Caco-2 (cell line): ENCODE measurements at regions not wholly inside any gene's neighbourhood (a gene's known extent, or its start where the extent isn't known, plus 50 kb on each side); places are given as distances from the start of the nearest gene placed in this dataset.

Experiments used
- BruUV-seq: library from RNA; stranded (reverse); fragments of 400-500 nt; replicated peaks from 2 replicates; lab custom pipeline; 2021; lab: Mats Ljungman, UMichigan
- CTCF ChIA-PET: fragments of 300-600 bp; sonication (Branson Sonifier 250); formaldehyde crosslinking; loops from one replicate; lab custom pipeline; 2022; ENCODE audit warnings: antibody characterized with exemption; lab: Charles Lee
- POLR2A ChIA-PET: fragments of 300-600 bp; sonication (Branson Sonifier 250); formaldehyde crosslinking; loops from one replicate; lab custom pipeline; 2022; ENCODE audit warnings: antibody characterized with exemption; lab: Charles Lee
- DNase-seq, 2 experiments: peaks; one replicate each; pipeline versions ENCODE4 v3.0.0 to v3.0.0-alpha.2; 2020 to 2022
- H3K27me3 ChIP-seq: replicated peaks from 2 replicates; pipeline ENCODE4 v1.6.0; 2011; ENCODE audit warnings: low read length; ENCODE audit not compliant: control insufficient read depth, insufficient read depth
- H3K36me3 ChIP-seq: 2 replicates; pipeline ENCODE4 v1.5.1; 2011; ENCODE audit warnings: low read length; ENCODE audit not compliant: control insufficient read depth, insufficient read depth
- H3K4me1 ChIP-seq: fragments of 250-450 bp; sonication (Bioruptor Pico); 2 replicates; pipeline ENCODE4 v1.5.1; 2020; ENCODE audit warnings: mild to moderate bottlenecking
- H3K4me3 ChIP-seq: 2 replicates; pipeline ENCODE4 v1.5.1; 2011; ENCODE audit warnings: low read depth, mild to moderate bottlenecking, control low read depth, low read length
- H3K9me3 ChIP-seq: fragments of 250-450 bp; sonication (Bioruptor Pico); 2 replicates; pipeline ENCODE4 v1.5.1; 2020; ENCODE audit warnings: mild to moderate bottlenecking, moderate library complexity
- H3K27ac Mint-ChIP-seq: one replicate; pipeline ENCODE4 v1.8.0; 2022; ENCODE audit warnings: mixed read lengths; ENCODE audit not compliant: unreplicated experiment
- H3K27me3 Mint-ChIP-seq: one replicate; pipeline ENCODE4 v1.8.0; 2022; ENCODE audit warnings: mixed read lengths; ENCODE audit not compliant: insufficient read depth, unreplicated experiment
- H3K36me3 Mint-ChIP-seq: one replicate; pipeline ENCODE4 v1.8.0; 2022; ENCODE audit warnings: mild to moderate bottlenecking, mixed read lengths; ENCODE audit not compliant: insufficient read depth, unreplicated experiment
- H3K4me1 Mint-ChIP-seq: one replicate; pipeline ENCODE4 v1.8.0; 2022; ENCODE audit warnings: low read depth, mixed read lengths; ENCODE audit not compliant: unreplicated experiment
- H3K4me3 Mint-ChIP-seq: one replicate; pipeline ENCODE4 v1.8.0; 2022; ENCODE audit warnings: mild to moderate bottlenecking, moderate library complexity, mixed read lengths; ENCODE audit not compliant: unreplicated experiment
- H3K9me3 Mint-ChIP-seq: one replicate; pipeline ENCODE4 v1.8.0; 2022; ENCODE audit warnings: mixed read lengths; ENCODE audit not compliant: unreplicated experiment
- intact Hi-C: fragments of 100-400 bp; cut with micrococcal nuclease; formaldehyde crosslinking; loops from one replicate; pipeline ENCODE4 v1.10.0; 2022; ENCODE audit not compliant: unreplicated experiment
- TF ChIP-seq, protein P1 (sequence below), 2 experiments: fragments of 200-600 bp in 1 of 2; IDR thresholded peaks; 1 replicate in 1 of 2; 2 replicates in 1 of 2; pipeline versions ENCODE4 v1.5.1 to v1.8.0; 2011 to 2022; ENCODE audit warnings: antibody characterized with exemption in 1 of 2, control low read depth in 1 of 2, inconsistent platforms in 1 of 2, low read depth in 1 of 2, low read length in 1 of 2, mild to moderate bottlenecking in 1 of 2, moderate library complexity in 1 of 2; ENCODE audit not compliant: insufficient read depth in 1 of 2, severe bottlenecking in 1 of 2, unreplicated experiment in 1 of 2

DNA sequence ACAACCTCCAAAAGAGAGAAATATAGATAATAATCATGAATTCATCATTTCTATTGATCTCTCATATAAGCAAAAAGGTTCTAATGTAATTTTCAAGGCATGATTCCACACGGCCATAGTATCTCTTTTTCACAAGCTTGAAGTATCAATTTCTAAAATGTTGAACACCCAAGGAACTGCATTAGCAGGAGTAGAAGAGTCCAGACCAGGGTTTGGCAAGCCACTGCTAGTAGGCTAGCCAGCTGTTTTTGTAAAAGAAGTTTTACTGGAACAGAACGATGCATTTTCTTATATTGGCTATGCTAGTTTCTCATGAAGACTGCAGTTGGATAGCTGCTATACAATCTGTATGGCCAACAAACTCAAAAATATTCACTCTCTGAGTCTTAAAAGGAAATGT, 481.5 kb upstream of the MIR17HG start:
- Histone ChIP-seq H3K9me3 (no peaks in the 10 kb centered on the region), H3K4me1 (peaks cover 10% of the 10 kb centered on the region), H3K36me3 (no peaks in the 10 kb centered on the region), H3K4me3 (no peak overlapping the region), H3K27me3 (no peaks in the 10 kb centered on the region)
- CTCF ChIA-PET, result interaction anchor here (0.7 to 2.2 kb wide), 7 partner anchors 27 to 410 kb away, joined by 3 to 16 read pairs (median 5); no protein-coding TSS in a partner anchor
- Mint-ChIP-seq H3K4me1 (peaks cover 13% of the 10 kb centered on the region), H3K9me3 (no peaks in the 10 kb centered on the region), H3K36me3 (no peaks in the 10 kb centered on the region), H3K4me3 (no peak overlapping the region), H3K27me3 (no peaks in the 10 kb centered on the region), H3K27ac (peak overlapping the region; percentile 72)
- BruUV-seq, result no TSS peak
- intact Hi-C loops, result loop anchor here (2.0 to 10.0 kb wide), 10 partner anchors 71 to 1434 kb away; no protein-coding TSS in a partner anchor
- DNase-seq, result no peak
- TF ChIP-seq, protein P1, sequence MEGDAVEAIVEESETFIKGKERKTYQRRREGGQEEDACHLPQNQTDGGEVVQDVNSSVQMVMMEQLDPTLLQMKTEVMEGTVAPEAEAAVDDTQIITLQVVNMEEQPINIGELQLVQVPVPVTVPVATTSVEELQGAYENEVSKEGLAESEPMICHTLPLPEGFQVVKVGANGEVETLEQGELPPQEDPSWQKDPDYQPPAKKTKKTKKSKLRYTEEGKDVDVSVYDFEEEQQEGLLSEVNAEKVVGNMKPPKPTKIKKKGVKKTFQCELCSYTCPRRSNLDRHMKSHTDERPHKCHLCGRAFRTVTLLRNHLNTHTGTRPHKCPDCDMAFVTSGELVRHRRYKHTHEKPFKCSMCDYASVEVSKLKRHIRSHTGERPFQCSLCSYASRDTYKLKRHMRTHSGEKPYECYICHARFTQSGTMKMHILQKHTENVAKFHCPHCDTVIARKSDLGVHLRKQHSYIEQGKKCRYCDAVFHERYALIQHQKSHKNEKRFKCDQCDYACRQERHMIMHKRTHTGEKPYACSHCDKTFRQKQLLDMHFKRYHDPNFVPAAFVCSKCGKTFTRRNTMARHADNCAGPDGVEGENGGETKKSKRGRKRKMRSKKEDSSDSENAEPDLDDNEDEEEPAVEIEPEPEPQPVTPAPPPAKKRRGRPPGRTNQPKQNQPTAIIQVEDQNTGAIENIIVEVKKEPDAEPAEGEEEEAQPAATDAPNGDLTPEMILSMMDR (IDR thresholded peaks at IDR 0.05; ENCODE audit: insufficient read depth in 1 of 2, low read depth in 1 of 2, low read length in 1 of 2, severe bottlenecking in 1 of 2, unreplicated experiment in 1 of 2), result no peak
- POLR2A ChIA-PET, result interaction anchor here (0.9 kb wide), 1 partner anchor 363 kb away, joined by 4 read pairs; no protein-coding TSS in a partner anchor

DNA sequence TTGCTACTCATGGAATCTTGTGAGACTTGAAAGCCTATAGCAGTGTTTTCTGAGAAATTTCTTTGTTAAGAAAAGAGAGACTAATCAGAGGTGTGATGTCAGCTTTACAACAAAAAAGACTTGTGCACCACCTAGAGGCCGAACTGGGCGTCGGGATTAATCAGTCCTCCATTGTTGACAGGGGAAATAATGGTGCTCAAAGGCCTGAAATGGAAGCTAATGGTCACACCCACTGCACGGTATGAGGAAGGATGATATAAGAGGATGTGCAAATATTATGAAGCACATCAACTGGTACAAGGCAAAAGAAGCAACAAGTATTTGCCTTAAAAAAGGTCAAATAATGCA, 480.2 kb upstream of the MIR17HG start:
- H3K27me3 ChIP-seq, result no peaks in the 10 kb centered on the region
- TF ChIP-seq, protein P1 (IDR thresholded peaks at IDR 0.05; ENCODE audit: insufficient read depth in 1 of 2, low read depth in 1 of 2, low read length in 1 of 2, severe bottlenecking in 1 of 2, unreplicated experiment in 1 of 2), result peak; percentile 68 to 74
- H3K36me3 Mint-ChIP-seq, result no peaks in the 10 kb centered on the region
- H3K4me1 Mint-ChIP-seq, result peaks cover 13% of the 10 kb centered on the region
- H3K9me3 ChIP-seq, result no peaks in the 10 kb centered on the region
- BruUV-seq, result no TSS peak
- DNase-seq, result peak; percentile 84 to 85
- no peak overlapping the region for H3K4me3 ChIP-seq
- no peaks in the 10 kb centered on the region for H3K36me3 ChIP-seq
- no peak overlapping the region for H3K4me3 Mint-ChIP-seq
- peaks cover 10% of the 10 kb centered on the region for H3K4me1 ChIP-seq
- intact Hi-C loops, result loop anchor here (1.0 to 10.0 kb wide), 15 partner anchors 28 to 1435 kb away; no protein-coding TSS in a partner anchor
- no peaks in the 10 kb centered on the region for H3K9me3 Mint-ChIP-seq
- no peaks in the 10 kb centered on the region for H3K27me3 Mint-ChIP-seq
- ChIA-PET CTCF (interaction anchor here (0.6 to 2.2 kb wide), 10 partner anchors 28 to 503 kb away, joined by 3 to 16 read pairs (median 4); no protein-coding TSS in a partner anchor), POLR2A (no interaction called here)
- H3K27ac Mint-ChIP-seq, result peak overlapping the region; percentile 72

- no peaks in the 10 kb centered on the region for H3K36me3 ChIP-seq
- intact Hi-C loops, result loop anchor here (1.0 to 10.0 kb wide), 11 partner anchors 149 to 1436 kb away; no protein-coding TSS in a partner anchor
These were observed 479.1 kb upstream of the MIR17HG start for GRCh38 chr13:90868321-90868920.

More at GRCh38 chr13:90868321-90868920, 479.1 kb upstream of the MIR17HG start:
- Mint-ChIP-seq H3K4me1 (peaks cover 13% of the 10 kb centered on the region), H3K36me3 (no peaks in the 10 kb centered on the region), H3K27me3 (peaks cover 3% of the 10 kb centered on the region), H3K4me3 (no peak overlapping the region), H3K9me3 (no peaks in the 10 kb centered on the region), H3K27ac (no peak overlapping the region)
- Histone ChIP-seq H3K4me3 (no peak overlapping the region), H3K27me3 (no peaks in the 10 kb centered on the region), H3K4me1 (peaks cover 10% of the 10 kb centered on the region), H3K9me3 (no peaks in the 10 kb centered on the region)
- BruUV-seq, result no TSS peak
- DNase-seq, result peak in 1 of 2 experiments; percentile 57
- TF ChIP-seq, protein P1 (IDR thresholded peaks at IDR 0.05; ENCODE audit: insufficient read depth in 1 of 2, low read depth in 1 of 2, low read length in 1 of 2, severe bottlenecking in 1 of 2, unreplicated experiment in 1 of 2), result peak; percentile 67 to 84
- ChIA-PET POLR2A (no interaction called here), CTCF (no interaction called here)
